ENCODE measurements at regions not wholly inside any gene's neighbourhood (a gene's known extent, or its start where the extent isn't known, plus 50 kb on each side); places are given as distances from the start of the nearest gene placed in this dataset.
"Not testable (repeated sequence)": the region's sequence is repeated elsewhere in the genome, so short reads cannot be mapped to it uniquely, and the experiment has no call there.

- TF ChIP-seq EZH2phosphoT487 (IDR thresholded peaks at IDR 0.05; ENCODE audit: low read depth, severe bottlenecking, unreplicated experiment); CTCF (IDR thresholded peaks at IDR 0.05; ENCODE audit: poor library complexity): not testable (repeated sequence)
Observed at GRCh38 chr12:72754026-72754425, 481.9 kb downstream of the TRHDE start.

Data from hepatocyte (in vitro differentiated cells).